Prostate gland (tissue), 2 donors: ENCODE measurements at regions not wholly inside any gene's neighbourhood (a gene's known extent, or its start where the extent isn't known, plus 50 kb on each side); places are given as distances from the start of the nearest gene placed in this dataset.

Source experiments
- CTCF ChIP-seq, 4 experiments: fragments of 200-600 bp in 2 of 4; fragments of 450-650 bp in 2 of 4; sonication (generic) in 2 of 4; IDR thresholded peaks; 1 replicate in 3 of 4; 2 replicates in 1 of 4; pipeline ENCODE4 v1.5.1; 2016 to 2019; ENCODE audit warnings: antibody characterized with exemption in 4 of 4, mild to moderate bottlenecking in 2 of 4, moderate library complexity in 2 of 4
- POLR2A ChIP-seq: fragments of 450-650 bp; IDR thresholded peaks from one replicate; pipeline ENCODE4 v1.6.1; 2016; ENCODE audit warnings: antibody characterized with exemption, mild to moderate bottlenecking

- no peak for TF ChIP-seq CTCF (IDR thresholded peaks at IDR 0.05)
- TF ChIP-seq POLR2A = no peak
Measured at GRCh38 chr16:47924950-47925349, 230.8 kb downstream of the ABCC12 start.
